ENCODE measurements at regions not wholly inside any gene's neighbourhood (a gene's known extent, or its start where the extent isn't known, plus 50 kb on each side); places are given as distances from the start of the nearest gene placed in this dataset.

DNA sequence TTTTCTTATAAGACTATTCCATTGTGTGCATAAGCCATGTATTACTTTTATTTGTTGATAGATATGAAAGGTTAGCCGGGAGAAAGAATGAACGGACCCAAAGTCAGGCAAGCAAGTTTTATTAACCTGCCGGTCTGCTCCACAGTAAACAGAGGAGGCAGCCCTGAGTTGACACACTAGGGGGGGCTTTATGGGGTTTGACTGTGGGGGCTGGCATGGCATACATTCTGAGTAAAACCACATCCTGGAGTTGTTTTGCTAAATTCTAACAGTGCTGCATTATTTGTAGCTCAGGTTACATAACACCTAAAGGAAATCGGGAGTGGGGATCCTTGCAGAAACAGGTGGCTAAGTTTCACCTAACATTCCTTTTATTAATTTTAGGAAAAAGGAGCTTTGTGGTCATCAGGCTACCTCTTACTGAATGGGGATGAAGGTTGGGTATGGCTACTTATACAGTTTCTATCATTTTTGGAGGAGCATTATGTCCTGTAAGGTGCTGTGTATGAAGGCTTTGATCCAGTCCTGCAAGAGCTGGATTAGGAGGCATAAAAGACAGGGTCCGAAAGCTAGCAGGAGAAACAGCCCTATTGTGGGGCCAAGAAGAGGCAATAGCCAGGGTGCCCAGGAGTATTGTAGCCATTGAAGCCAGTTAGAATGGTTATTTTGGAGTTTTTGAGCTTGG is 107.4 kb upstream of the USP9Y start:
- DNase-seq, result no peak

GRCh38 chrY:12598783-12599182 is 102.2 kb upstream of the USP9Y start:
- DNase-seq, result no peak

DNA sequence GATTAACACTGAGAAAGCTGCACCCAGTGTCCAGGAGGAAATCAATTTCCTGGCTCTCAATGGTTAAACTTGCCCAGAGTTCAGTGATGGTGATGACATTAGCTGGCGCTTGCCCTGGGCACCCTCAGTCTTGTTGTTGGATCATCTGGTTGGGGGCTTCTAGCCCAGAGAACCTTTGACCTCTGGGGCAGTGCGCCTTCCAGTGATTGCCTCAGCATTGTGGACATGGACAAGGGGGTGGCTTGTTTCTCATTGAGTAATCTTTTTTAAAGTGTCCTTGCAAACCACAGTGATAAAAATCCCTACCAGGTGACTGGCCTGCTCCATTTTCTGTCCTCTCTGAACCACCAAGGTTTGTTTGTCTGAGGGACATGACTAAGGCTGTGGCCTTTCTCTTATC is 95.6 kb upstream of the USP9Y start:
- no peak for DNase-seq

- DNase-seq, result no peak
Measured at GRCh38 chrY:12610861-12611260, 90.2 kb upstream of the USP9Y start.

DNA sequence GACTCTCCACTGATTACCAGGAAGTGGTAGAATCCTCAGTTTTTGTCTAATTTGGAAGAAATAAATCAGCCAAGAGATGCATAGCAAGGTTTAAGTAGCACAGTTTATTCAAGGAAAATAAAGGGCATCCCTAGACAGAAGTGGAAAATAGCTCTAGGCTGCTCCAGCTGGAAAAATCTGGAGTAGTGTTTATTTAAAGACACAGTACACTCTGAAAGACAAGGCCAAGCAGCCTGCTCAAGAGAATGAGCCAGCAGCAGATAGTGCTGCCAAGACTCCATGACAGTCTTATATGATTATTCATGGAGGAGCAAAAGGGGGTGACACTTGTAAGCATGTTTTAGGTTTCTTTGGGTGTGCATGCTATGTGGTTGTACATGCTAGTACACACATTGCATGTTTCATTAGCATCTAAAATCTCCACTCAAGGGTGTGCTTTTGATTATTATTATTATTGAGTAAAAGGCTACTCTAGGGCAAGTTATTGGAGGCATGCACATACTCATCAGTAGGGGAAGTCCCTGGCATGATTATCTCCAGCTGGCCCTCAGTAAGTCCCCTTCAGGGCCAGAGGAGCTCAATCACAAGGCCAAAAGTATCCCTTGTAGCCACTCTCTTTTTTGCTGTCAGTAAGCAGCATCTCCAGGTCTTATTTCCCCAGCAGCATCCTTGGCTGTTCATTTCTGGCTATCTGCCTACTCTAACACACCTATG is 85.1 kb upstream of the USP9Y start:
- no peak for DNase-seq

DNA sequence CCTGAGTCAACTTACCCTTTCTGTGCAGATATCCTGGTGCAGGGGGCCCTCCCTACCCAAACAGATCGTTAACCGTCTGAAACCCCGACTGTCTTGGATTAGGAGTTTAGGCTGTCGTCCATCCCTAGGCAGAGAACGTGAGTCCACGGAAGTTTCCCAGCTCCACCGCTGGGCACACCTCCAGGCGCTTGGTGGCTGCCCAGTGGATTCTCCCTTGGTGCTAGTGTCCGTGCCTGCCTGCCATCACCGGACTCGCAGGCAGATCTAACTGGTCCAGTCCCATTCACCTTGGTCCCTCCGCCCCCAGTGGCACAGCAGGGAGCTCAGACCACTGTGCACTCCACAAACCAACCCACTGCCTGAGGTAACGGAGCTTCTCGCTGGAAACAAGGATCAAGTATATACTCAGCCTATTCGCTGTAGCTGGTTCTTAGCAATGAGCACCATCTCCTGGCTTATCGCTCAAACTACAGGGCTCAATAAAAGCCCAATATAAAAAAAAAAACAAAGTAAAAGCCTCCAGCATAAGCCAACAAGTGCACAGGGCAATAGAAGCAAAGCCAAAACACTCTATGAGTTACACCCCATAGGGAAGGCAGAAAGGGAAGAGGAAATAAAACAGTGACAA is 79.5 kb upstream of the USP9Y start:
- no peak for DNase-seq

- no peak for DNase-seq
Measured at GRCh38 chrY:12623204-12623603, 77.8 kb upstream of the USP9Y start.

DNA sequence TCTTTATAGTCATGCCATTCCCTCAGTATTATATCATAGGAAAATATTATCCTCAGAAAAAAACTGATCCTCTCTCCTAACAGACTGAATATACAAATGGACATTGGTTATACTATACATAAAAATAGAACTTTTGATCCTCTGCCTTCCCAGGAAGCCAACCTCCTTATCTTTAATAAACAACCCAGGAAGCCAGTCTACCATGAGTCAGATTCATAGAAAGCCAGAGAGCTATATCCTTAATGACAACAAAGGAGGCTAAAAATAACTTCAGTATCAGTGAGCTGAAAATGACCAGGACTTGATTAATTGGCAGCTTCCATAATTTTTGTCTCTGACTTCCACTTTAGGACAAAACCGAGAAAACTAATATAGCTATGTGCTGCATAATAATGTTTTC is 58.0 kb upstream of the USP9Y start:
- DNase-seq, result no peak

DNA sequence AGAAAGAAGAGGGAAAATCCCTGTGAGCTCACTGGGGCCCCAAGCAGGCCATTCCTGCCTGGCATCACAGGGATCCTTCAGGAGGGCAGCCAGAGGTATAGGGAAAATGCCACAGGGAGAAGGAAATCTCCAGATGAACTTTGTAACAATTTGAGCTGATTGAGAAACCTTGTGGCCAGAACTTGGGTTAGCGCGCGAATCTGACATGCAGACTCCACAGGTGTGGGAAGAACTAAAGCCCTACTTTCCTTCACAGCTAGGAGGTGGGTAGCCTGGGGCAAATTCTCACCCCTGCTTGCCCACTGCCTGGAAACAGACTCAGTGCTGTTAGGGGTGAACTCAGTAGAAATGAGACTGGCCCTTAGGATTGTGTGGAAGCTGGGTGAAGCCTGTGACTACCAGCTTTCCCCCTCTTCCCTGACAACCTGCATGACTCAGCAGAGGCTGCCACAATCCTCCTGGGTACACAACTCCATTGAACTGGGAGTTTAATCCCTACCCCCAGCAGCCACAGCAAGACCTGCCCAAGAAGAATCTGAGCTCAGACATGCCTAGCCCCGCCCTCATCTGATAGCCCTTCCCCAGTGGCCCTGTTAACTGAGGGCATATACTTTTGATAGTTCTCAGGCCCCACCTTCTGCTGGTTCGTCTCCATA is 57.2 kb upstream of the USP9Y start:
- DNase-seq, result no peak

GRCh38 chrY:12651095-12651494 is 49.9 kb upstream of the USP9Y start:
- no peak for DNase-seq

All from suppressor macrophage treated with lipopolysaccharide for 4 hours (primary cell).